VCaP (cell line): ENCODE measurements at regions not wholly inside any gene's neighbourhood (a gene's known extent, or its start where the extent isn't known, plus 50 kb on each side); places are given as distances from the start of the nearest gene placed in this dataset.
"Not testable (repeated sequence)": the region's sequence is repeated elsewhere in the genome, so short reads cannot be mapped to it uniquely, and the experiment has no call there.

ENCODE experiments used
- H3K27ac ChIP-seq: fragments of 450-650 bp; 2 replicates; pipeline ENCODE4 v1.5.1; 2017
- TF ChIP-seq, protein P1 (sequence below): fragments of 450-650 bp; conservative IDR thresholded peaks from 2 replicates; pipeline ENCODE4 v1.5.1; 2017; ENCODE audit warnings: mild to moderate bottlenecking, moderate library complexity

DNA sequence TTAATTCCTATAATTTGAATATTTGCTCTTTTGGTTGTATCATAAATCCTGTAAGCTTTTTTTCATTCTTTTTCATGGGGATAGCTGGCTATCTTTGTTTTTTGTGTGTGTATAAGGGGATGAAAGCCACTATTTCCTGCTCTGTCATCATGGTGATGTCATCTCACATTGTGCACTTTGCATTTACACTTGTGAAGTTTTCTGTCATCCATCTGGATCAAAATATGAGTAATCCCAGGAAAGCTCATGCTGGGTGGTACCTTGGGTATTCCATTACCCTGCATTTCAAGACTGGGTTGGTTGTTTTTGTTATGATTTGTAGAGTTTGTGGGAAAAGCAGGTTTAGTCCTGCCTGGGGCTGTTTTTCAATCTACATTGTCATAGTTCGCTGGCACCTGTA lies 77.8 kb upstream of the XIST start:
- H3K27ac ChIP-seq = no peak overlapping the region
- TF ChIP-seq, protein P1, sequence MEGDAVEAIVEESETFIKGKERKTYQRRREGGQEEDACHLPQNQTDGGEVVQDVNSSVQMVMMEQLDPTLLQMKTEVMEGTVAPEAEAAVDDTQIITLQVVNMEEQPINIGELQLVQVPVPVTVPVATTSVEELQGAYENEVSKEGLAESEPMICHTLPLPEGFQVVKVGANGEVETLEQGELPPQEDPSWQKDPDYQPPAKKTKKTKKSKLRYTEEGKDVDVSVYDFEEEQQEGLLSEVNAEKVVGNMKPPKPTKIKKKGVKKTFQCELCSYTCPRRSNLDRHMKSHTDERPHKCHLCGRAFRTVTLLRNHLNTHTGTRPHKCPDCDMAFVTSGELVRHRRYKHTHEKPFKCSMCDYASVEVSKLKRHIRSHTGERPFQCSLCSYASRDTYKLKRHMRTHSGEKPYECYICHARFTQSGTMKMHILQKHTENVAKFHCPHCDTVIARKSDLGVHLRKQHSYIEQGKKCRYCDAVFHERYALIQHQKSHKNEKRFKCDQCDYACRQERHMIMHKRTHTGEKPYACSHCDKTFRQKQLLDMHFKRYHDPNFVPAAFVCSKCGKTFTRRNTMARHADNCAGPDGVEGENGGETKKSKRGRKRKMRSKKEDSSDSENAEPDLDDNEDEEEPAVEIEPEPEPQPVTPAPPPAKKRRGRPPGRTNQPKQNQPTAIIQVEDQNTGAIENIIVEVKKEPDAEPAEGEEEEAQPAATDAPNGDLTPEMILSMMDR = no peak

GRCh38 chrX:73922856-73923455 lies 70.4 kb upstream of the XIST start:
- TF ChIP-seq, protein P1 = no peak
- no peak overlapping the region; the same call in 1 of the 2 replicates for H3K27ac ChIP-seq

- no peak overlapping the region for H3K27ac ChIP-seq
Observed at GRCh38 chrX:73916931-73917667, 64.6 kb upstream of the XIST start.

DNA sequence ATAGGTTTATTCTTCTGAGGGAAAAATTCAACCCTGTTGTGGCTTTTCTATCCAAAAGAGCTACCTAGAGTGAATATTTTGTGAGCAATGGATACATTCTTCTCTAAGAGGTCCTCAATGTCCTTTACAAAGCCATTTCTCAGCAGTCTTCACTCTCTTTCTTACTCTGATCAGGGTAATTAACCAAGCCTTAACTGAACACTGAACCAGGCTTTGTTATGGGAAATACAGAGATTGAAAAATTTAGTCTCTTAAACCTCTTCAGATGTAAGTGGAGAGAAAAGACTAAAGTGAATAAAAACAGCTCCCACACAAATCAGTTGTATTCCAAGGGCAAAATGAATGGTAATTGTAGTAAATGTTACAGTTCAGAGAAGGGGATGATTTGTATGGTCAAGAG lies 64.0 kb upstream of the XIST start:
- no peak overlapping the region for H3K27ac ChIP-seq
- TF ChIP-seq, protein P1 = no peak

More at GRCh38 chrX:73916931-73917667, 64.6 kb upstream of the XIST start:
- TF ChIP-seq, protein P1 = no peak

DNA sequence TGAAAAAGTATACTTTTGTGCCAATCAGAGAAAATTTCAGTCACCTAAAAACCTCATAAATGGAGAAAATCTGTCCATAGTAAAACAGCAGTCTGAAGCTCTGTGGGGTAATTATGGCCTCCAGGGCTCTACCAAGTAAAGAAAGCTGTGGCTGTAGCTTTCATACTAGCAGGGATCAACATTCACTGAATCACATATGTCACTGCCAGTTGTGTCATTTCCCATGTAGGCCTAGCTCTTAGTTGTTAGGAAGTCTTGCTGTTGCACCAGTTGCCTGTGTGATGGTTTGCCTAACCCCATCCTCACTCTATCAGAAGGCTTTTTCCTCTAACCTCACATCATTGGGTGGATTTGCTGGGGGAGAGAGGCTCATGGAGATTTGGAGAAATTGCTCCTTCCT lies 62.3 kb upstream of the XIST start:
- not testable (repeated sequence) for H3K27ac ChIP-seq

GRCh38 chrX:73913580-73913979 lies 61.1 kb upstream of the XIST start:
- TF ChIP-seq, protein P1 = no peak
- no peak overlapping the region for H3K27ac ChIP-seq

DNA sequence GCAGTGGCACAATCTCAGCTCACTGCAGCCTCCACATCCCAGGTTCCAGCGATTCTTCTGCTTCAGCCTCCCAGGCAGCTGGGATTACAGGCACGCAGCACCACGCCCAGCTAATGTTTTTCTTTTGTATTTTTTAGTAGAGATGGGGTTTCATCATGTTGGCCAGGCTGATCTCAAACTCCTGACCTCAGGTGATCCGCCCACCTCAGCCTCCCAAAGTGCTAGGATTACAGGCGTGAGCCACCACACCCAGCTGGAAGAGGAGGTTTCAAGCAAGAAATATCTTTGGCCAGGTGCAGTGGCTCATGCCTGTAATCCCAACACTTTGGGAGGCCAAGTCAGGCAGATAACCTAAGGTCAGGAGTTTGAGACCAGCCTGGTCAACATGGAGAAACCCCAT lies 59.4 kb upstream of the XIST start:
- H3K27ac ChIP-seq = not testable (repeated sequence)

GRCh38 chrX:73905749-73906374 lies 53.3 kb upstream of the XIST start:
- not testable (repeated sequence) for H3K27ac ChIP-seq

GRCh38 chrX:73903941-73904340 lies 51.4 kb upstream of the XIST start:
- TF ChIP-seq, protein P1 = no peak
- no peak overlapping the region for H3K27ac ChIP-seq
